ENCODE measurements at regions not wholly inside any gene's neighbourhood (a gene's known extent, or its start where the extent isn't known, plus 50 kb on each side); places are given as distances from the start of the nearest gene placed in this dataset.

DNA sequence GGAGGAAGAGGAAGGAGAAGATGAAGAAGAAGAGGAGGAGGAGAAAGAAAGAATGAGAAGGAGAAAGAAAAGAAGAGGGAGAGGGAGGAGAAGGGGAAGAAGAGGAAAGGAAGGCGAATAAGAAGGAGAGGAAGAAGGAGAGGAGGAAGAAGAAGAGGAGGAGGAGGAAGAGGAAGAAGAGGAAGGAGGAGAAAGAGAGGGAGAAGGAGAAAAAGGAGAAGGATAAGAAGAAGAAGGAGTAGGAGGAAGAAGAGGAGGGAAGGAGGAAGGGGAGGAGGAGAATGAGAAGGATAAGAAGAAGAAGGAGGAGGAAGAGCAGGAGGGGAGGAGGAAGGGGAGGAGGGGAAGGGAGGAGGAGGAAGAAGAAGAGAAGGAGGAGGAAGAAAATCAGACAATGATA, 149.2 kb upstream of the LYZL2 start:
- Histone ChIP-seq H3K9me3 (ENCODE audit: control insufficient read depth in 2 of 3, insufficient read depth in 1 of 3, low read length in 3 of 3) (no peaks in the 10 kb centered on the region), H3K27ac (ENCODE audit: low read depth in 2 of 2, low read length in 2 of 2) (no peak overlapping the region), H3K4me3 (ENCODE audit: low read length in 3 of 3) (no peak overlapping the region), H3K9ac (ENCODE audit: low read length in 3 of 3) (no peak overlapping the region), H3K36me3 (ENCODE audit: control insufficient read depth in 2 of 3, insufficient read depth in 3 of 3, low read length in 3 of 3) (no peaks in the 10 kb centered on the region), H3K4me1 (ENCODE audit: control insufficient read depth in 2 of 3, insufficient read depth in 2 of 3, low read depth in 1 of 3, low read length in 3 of 3) (peaks cover 0 to 2% (median 0%) of the 10 kb centered on the region in 3 donors), H3K27me3 (ENCODE audit: control insufficient read depth, insufficient read depth, low read length) (no peaks in the 10 kb centered on the region)
- FAIRE-seq: no peak
- intact Hi-C loops (cut with DNase I): no loop called here
- TF ChIP-seq, protein P1, sequence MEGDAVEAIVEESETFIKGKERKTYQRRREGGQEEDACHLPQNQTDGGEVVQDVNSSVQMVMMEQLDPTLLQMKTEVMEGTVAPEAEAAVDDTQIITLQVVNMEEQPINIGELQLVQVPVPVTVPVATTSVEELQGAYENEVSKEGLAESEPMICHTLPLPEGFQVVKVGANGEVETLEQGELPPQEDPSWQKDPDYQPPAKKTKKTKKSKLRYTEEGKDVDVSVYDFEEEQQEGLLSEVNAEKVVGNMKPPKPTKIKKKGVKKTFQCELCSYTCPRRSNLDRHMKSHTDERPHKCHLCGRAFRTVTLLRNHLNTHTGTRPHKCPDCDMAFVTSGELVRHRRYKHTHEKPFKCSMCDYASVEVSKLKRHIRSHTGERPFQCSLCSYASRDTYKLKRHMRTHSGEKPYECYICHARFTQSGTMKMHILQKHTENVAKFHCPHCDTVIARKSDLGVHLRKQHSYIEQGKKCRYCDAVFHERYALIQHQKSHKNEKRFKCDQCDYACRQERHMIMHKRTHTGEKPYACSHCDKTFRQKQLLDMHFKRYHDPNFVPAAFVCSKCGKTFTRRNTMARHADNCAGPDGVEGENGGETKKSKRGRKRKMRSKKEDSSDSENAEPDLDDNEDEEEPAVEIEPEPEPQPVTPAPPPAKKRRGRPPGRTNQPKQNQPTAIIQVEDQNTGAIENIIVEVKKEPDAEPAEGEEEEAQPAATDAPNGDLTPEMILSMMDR (IDR thresholded peaks at IDR 0.05; ENCODE audit: borderline replicate concordance, extremely low read depth, insufficient read depth): no peak
- no peak for DNase-seq

DNA sequence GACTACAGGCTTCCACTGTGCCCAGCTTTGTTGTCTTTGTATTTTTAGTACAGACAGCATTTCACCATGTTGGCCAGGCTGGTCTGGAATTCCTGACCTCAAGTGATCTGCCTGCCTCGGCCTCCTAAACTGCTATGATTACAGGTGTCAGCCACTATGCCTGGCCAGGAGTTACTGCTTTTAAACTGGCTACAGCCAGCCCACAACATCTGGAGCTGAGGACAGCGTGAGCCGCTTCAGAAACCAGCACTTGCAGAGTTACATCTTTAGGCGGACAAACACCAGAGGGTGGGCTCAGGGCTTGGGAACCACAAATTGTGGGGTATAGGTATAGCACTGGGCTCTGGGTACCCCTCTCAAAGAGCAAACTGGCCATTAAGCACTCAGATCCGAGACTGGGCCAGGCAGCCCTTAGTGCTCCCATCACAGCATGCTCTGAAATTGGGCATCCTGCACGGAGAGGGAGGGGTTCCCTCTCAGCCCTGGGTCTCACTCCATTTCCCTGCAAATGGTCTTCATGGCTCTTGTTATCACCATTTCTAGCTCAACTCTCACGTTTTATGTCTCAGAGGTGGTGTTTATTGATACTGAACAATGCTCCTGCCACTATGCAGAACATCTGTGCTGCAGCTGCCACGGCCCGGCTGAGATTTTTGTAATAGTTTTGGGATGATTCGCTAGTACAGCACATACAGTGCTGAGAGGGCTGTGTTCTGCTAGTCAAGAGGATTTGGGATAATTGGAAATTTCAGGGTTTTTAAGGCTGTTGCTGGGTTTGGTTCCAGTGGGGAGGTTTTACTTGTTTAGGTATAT, 146.4 kb upstream of the LYZL2 start:
- Histone ChIP-seq H3K4me1 (ENCODE audit: control insufficient read depth in 2 of 3, insufficient read depth in 2 of 3, low read depth in 1 of 3, low read length in 3 of 3) (no peaks in the 10 kb centered on the region), H3K27me3 (ENCODE audit: control insufficient read depth, insufficient read depth, low read length) (no peaks in the 10 kb centered on the region), H3K9ac (ENCODE audit: low read length in 3 of 3) (no peak overlapping the region), H3K4me3 (ENCODE audit: low read length in 3 of 3) (no peak overlapping the region), H3K36me3 (ENCODE audit: control insufficient read depth in 2 of 3, insufficient read depth in 3 of 3, low read length in 3 of 3) (no peaks in the 10 kb centered on the region), H3K9me3 (ENCODE audit: control insufficient read depth in 2 of 3, insufficient read depth in 1 of 3, low read length in 3 of 3) (peaks cover 0 to 11% (median 0%) of the 10 kb centered on the region in 3 donors), H3K27ac (ENCODE audit: low read depth in 2 of 2, low read length in 2 of 2) (no peak overlapping the region)
- peak in 1 of 5 donors; percentile 60 for DNase-seq
- intact Hi-C loops (cut with DNase I): no loop called here
- TF ChIP-seq, protein P1 (IDR thresholded peaks at IDR 0.05; ENCODE audit: borderline replicate concordance, extremely low read depth, insufficient read depth): no peak
- no peak for FAIRE-seq

DNA sequence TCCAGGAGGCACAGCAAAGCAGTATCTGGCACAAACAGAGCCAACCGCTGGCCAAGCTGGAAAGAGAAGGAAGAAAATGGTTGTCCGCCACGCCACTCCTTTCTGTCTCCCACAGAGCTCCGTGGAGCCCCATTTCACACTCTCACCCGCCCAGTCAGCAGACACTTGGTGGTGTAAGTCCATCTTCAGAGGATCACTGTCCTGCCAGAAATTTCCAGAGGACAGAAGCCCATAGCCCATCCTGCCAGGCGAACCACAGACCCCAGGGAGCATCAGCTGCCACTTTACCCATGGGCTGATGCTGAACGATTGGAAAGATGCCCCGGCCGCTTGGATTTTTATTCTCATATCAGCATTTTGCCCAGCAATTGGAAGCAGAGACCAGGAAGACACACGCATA, 144.7 kb upstream of the LYZL2 start:
- Histone ChIP-seq H3K9me3 (ENCODE audit: control insufficient read depth in 2 of 3, insufficient read depth in 1 of 3, low read length in 3 of 3) (peaks cover 2 to 22% (median 6%) of the 10 kb centered on the region in 3 donors), H3K9ac (ENCODE audit: low read length in 3 of 3) (no peak overlapping the region), H3K4me1 (ENCODE audit: control insufficient read depth in 2 of 3, insufficient read depth in 2 of 3, low read depth in 1 of 3, low read length in 3 of 3) (no peaks in the 10 kb centered on the region), H3K27ac (ENCODE audit: low read depth in 2 of 2, low read length in 2 of 2) (no peak overlapping the region), H3K27me3 (ENCODE audit: control insufficient read depth, insufficient read depth, low read length) (no peaks in the 10 kb centered on the region), H3K36me3 (ENCODE audit: control insufficient read depth in 2 of 3, insufficient read depth in 3 of 3, low read length in 3 of 3) (no peaks in the 10 kb centered on the region), H3K4me3 (ENCODE audit: low read length in 3 of 3) (no peak overlapping the region)
- DNase-seq (no peak), FAIRE-seq (no peak)
- TF ChIP-seq, protein P1 (IDR thresholded peaks at IDR 0.05; ENCODE audit: borderline replicate concordance, extremely low read depth, insufficient read depth): no peak
- intact Hi-C loops (cut with DNase I): no loop called here

Data from kidney (tissue), 13 donors.